ENCODE measurements at regions not wholly inside any gene's neighbourhood (a gene's known extent, or its start where the extent isn't known, plus 50 kb on each side); places are given as distances from the start of the nearest gene placed in this dataset.

- DNase-seq (ENCODE audit: low spot score) = no peak
Measured at GRCh38 chr19:28884786-28885476, 328.0 kb downstream of the UQCRFS1 start.

- peak; percentile 48 for DNase-seq (ENCODE audit: low spot score)
Measured at GRCh38 chr19:28883241-28883693, 329.7 kb downstream of the UQCRFS1 start.

- peak; percentile 16 for DNase-seq (ENCODE audit: low spot score)
Measured at GRCh38 chr19:28882818-28883217, 330.1 kb downstream of the UQCRFS1 start.

- no peak for DNase-seq (ENCODE audit: low spot score)
Measured at GRCh38 chr19:28881616-28882015, 331.3 kb downstream of the UQCRFS1 start.

DNA sequence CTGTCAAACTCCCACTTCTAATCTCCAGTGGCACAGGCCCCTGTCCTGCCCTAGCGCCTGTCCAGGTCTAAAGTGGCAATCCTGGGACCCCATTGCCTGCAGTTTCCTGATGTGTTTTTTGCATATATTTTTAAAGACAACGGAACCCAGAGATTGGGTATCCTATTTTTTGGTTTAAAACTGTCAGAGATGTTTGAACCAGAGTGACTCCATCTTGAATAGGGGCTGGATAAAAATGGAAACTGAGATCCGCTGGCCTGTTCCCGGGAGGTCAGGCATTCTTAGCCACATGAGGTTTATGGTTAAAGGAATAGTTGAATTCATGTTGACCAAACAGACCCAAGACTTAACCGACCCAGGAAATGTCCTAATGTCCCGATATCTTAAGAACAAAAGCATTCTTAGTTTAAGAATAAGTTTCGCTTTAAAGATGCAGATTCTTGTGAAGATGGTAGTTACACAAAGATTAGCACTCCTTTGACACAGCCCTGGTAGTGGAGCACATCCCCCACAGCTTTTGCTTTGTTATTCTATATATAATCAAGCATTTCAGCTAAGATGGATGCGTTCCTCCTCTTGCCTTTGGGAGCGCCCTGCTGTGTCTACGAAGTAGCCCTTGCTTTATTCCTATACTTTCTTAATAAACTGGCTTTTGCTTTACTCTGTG lies 332.1 kb downstream of the UQCRFS1 start:
- no peak for DNase-seq (ENCODE audit: low spot score)

DNA sequence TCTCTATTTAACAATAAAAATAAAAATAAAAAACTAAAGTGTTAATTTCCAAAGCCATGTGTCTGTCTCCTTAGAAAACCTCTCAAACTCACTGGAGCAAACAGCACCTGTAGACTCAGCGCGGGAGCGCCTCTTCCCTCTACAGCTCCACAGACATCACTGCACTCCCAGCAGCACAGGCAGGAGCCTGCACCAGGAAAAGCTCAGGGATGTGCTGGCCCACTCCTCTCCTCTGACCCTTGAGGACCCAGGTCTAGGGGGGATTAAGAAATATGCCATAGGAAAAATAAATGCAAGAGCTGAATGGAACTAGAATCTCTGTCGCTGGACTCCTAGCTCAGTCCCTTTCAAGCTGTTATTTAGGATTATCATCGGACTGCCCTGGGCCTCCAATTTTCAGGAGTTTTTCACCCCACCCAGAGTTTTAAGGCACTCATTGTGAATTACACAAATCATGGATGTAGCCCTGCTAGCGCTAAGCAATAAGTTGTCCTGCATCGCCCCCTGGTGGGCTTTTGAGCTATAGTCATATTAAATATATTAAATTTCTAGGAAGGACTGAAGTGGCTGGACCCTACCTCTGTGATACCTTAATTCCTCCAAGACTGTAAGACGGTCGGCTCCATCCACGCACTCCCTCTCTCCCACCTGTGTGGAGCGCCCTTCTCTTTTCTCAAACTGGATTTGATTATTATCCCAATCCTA lies 333.9 kb downstream of the UQCRFS1 start:
- peak; percentile 74 for DNase-seq (ENCODE audit: low spot score)

DNA sequence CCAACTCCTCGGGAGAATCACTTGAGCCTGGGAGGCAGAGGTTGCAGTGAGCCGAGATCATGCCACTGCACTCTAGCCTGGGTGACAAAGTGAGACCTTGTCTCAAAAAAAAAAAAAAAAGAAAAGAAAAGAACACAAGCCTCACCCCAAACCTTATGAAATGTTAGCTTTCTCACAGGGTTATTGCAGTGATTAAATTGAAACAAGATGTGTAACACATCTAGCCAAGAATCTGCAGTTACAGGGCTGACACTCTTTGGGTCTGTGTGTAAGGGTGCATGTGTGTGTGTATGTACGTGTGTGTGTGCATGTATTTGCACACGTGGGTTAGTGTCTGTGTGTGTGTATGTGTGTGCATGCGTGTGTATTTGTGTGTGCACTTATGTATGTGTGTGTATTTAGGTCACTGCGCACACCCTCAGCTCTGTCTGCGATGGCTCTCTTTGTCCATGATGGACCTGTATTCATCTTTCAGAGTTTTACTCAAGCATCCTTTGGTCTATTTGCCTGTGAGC lies 336.3 kb downstream of the UQCRFS1 start:
- DNase-seq (ENCODE audit: low spot score) = no peak

DNA sequence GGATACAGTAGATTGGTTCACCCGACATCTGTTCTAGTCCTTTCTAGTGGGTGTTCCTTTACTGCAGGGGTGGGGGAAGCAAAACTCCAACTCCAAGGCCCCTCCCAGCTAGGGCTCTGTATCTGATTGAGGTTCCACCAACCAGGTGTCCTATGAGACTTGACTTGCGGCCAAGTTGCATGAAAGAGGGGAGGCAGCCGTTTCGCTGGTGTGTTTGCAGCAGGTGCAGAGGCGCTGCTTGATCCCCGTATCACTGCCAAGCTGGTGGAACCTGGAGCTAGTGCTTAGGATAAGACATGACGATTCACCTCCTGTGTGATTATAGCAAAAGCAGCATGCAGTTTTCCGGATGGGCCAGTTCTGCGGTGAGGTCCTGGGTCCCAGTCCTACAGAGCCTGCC lies 338.2 kb downstream of the UQCRFS1 start:
- DNase-seq (ENCODE audit: low spot score) = no peak

DNA sequence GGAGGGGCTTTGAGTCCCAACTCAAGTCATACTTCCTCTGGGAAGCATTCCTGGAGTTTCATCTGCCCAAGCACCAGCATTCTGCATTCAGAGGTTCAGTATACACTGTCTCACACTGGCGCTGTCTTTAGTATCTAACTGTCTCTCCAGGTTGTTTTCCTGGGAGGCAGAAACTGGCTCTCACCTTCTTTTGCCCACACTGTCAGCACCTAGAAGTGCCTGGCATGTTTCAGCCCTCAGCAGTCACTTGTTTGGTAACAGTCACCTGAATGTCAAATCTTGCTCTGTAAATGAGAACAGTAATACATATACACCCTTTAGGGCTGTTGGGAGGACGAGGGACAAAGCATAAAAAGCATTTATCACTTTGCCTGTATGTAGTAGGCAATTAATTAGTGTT lies 339.6 kb downstream of the UQCRFS1 start:
- no peak for DNase-seq (ENCODE audit: low spot score)

- no peak for DNase-seq (ENCODE audit: low spot score)
Measured at GRCh38 chr19:28871099-28871725, 341.7 kb downstream of the UQCRFS1 start.

DNA sequence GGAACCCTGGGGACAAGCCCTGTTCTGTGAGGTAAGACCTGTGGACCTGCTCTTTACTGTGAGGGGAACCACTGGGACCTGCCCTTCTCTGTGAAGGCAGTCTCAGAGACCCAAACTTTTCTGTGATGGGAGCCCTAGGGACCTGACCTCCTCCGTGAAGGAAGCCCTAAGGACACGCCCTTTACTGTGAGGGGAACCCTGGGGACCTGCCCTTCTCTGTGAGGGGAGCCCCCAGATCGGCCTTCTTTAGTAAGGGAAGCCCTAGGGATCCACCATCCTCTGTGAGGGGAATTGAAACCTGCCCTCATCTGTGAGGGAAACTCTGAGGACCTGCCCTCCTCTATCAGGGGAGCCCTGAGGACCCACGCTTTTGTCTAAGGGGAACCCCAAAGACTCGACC lies 343.5 kb downstream of the UQCRFS1 start:
- DNase-seq (ENCODE audit: low spot score) = no peak

GRCh38 chr19:28868836-28869235 lies 344.1 kb downstream of the UQCRFS1 start:
- DNase-seq (ENCODE audit: low spot score) = no peak

- no peak for DNase-seq (ENCODE audit: low spot score)
Measured at GRCh38 chr19:28867978-28868377, 345.0 kb downstream of the UQCRFS1 start.

GRCh38 chr19:28864577-28865042 lies 348.3 kb downstream of the UQCRFS1 start:
- DNase-seq (ENCODE audit: low spot score) = no peak

- DNase-seq (ENCODE audit: low spot score) = no peak
Measured at GRCh38 chr19:28864024-28864503, 348.9 kb downstream of the UQCRFS1 start.

GRCh38 chr19:28862238-28862637 lies 350.7 kb downstream of the UQCRFS1 start:
- no peak for DNase-seq (ENCODE audit: low spot score)

DNA sequence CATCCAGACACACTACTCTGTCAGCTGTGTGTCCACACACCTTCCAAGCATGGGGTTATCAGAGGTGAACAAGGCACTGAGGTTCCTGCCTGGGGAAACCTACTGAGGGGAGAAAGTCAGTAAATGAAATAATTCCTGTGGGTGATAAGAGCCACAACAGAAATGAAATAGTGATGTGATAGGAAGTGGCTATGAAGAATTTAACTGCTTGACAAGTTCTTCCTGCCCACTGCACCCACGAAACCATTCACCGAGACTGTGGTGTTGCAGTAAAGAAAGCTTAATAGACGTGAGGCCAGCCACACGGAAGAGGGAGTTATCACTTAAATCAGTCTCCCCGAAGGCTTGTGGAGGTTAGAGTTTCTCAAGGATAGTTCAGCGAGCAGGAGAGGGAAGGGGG lies 353.1 kb downstream of the UQCRFS1 start:
- DNase-seq (ENCODE audit: low spot score) = no peak

- DNase-seq (ENCODE audit: low spot score) = no peak
Measured at GRCh38 chr19:28858933-28859332, 354.0 kb downstream of the UQCRFS1 start.

GRCh38 chr19:28857967-28858366 lies 355.0 kb downstream of the UQCRFS1 start:
- no peak for DNase-seq (ENCODE audit: low spot score)

DNA sequence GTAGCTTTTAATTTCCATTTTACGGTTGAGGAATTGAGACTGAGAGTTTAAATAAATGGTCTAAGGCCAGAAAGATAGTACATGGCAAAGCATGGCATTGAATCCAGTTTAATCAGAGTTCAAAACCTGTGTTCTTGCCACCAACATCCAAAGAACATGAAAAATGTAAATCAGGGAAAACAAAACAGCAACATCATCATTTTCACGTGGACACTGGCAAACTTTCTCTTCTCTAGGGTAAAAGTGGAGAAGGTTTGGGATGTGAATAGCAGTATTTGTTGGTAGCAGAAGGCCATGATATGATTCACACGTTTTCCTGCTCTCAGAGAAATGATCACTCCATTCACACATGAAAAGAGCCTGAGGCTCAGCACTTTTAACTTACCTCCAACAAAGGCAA lies 357.7 kb downstream of the UQCRFS1 start:
- no peak for DNase-seq (ENCODE audit: low spot score)

GRCh38 chr19:28847468-28847867 lies 365.5 kb downstream of the UQCRFS1 start:
- DNase-seq (ENCODE audit: low spot score) = no peak

Measured in putamen (tissue), 1 donor.